Ammon's horn (tissue), 1 donor: ENCODE measurements at regions not wholly inside any gene's neighbourhood (a gene's known extent, or its start where the extent isn't known, plus 50 kb on each side); places are given as distances from the start of the nearest gene placed in this dataset.
A peak's percentile ranks its signal among the peaks of the same experiment; 100 is the strongest.

Experiments
- DNase-seq: peaks from one replicate; pipeline ENCODE4 v3.0.0-alpha.2; 2016; ENCODE audit warnings: low spot score

- DNase-seq = no peak
Measured at GRCh38 chr4:11596989-11597388, 168.3 kb upstream of the HS3ST1 start.

DNA sequence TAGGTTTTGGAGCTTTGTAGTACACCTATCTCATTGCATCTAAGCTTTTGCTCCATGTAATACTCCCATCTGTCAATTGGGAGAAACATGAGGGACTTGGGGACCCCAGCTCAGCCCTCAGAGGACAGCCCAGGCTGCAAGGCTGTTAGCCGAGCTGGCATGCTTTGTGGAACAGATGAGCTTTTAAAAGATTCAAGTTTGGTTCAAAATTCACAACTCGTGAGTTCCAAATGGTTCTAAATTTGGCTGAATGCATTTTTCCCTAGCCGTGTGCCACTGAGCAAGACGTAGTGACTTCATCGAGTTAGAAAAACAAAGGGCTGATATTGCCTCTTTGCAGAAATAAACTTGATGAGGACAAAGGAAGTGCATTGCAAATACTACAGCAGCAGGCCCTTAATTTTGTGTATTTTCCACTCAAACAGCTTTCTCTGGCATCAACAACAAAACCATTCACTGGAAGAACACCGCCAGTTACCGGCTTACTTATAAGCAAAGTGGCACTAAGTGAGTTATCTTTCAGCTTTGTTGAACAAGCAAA, 165.0 kb upstream of the HS3ST1 start:
- peak; percentile 20 for DNase-seq

- DNase-seq = no peak
Measured at GRCh38 chr4:11592276-11592675, 163.6 kb upstream of the HS3ST1 start.

- DNase-seq = no peak
Measured at GRCh38 chr4:11590132-11590531, 161.4 kb upstream of the HS3ST1 start.

- no peak for DNase-seq
Measured at GRCh38 chr4:11589676-11590075, 161.0 kb upstream of the HS3ST1 start.

- DNase-seq = no peak
Measured at GRCh38 chr4:11587797-11588196, 159.1 kb upstream of the HS3ST1 start.

- peak; percentile 33 for DNase-seq
Measured at GRCh38 chr4:11585506-11585905, 156.8 kb upstream of the HS3ST1 start.

DNA sequence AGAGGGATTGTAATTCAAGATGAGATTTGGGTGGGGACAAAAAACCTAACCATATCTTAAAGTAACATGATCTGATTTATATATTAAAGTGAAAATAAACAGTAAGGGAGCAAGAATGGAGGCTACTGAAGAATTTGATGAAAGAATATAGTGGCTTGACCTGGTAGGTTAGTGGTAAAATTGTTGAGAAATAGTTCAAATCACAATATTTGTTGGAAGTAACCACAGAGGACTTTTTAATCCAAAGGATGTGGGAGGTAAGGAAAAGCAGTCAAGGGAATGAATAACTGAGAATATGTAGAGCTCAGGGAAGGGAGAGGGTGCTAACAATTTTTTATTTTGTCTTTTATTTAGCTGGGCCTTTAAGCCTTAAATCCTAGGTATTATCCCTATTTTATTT, 139.8 kb upstream of the HS3ST1 start:
- no peak for DNase-seq

DNA sequence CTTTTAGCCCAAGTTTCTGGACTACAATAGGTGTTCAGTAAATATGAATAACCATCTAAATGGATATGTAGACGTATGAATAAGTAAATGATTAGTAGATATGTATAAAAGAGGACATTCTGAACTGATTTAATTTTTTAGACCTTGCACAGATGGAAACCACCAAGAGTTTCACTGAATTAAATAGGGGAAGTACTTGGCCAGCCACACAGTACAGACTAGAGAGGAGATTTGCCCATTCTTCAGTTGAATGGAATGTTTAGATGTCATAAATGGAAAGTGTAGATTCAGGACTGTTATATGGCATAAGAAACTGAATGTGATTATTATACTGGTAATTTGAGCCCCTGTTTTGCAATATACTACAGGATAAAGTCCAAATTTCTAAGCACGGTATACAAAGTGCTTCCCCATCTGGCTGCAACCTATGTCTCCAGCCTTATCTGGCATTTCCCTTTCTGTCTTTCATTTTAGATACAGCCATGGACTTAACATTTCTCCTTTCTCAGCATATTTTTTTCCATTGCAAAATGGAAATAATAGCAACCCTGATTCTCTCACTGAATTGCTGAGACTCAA, 137.8 kb upstream of the HS3ST1 start:
- no peak for DNase-seq

DNA sequence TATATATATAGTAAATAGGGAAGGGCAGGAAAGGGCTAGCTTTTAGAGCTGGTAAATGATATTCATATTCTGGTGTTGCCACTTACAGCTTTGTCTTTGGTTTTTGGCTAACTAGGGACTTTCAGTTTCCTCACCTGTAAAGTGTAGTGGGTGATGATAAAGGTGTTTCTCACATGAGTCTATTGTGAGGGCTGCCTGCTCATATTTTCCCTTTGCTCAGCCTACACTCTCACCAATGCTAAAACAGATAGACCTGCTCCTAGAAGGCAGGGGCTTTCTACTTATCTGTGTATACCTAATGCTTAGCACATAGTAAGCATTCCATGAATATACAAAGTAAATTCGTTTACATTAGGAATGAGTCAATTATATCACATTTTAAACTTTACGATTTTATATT, 137.2 kb upstream of the HS3ST1 start:
- DNase-seq = no peak

GRCh38 chr4:11565213-11565612, 136.5 kb upstream of the HS3ST1 start:
- DNase-seq = no peak

- DNase-seq = no peak
Measured at GRCh38 chr4:11564021-11564420, 135.3 kb upstream of the HS3ST1 start.

DNA sequence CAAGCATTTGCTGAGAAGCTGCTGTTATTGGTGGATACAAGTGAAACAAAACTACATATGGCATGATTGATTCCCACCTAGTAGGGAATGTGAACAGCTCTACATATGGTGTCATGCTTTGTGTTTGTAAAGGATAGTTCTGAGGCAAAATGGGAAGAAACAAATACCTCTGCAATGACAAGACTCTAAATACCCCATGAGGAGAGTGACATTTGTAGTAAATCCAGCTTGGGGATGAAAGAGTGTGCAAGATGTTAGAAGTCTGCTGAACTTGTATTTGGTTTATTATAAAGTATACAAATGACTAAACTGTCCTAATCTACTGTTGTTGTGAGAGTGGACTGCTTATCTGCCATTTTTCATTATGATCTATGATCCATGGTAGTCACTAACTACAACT, 120.8 kb upstream of the HS3ST1 start:
- DNase-seq = no peak

DNA sequence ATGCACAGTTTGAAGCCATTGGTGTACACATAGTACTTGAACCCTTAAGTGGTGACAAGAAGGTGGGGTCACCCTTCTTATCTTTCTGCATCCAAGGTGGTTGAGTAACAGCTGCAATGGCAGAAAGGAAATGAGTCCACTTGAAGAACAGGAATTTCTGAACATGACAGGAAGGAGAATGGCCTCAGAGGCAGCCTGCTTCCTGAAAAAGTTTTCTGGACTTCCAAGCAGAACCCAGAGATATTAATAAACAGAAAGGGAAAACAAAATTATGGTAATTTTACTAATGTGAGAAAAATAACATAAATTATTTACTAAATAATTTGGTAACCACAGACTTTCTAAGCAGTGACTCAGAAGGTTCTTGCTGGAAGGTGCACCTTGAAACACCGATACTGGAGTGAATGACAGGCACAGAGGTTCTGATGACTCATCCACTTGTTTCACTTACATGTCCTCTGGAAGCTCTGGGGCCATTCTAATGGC, 119.9 kb upstream of the HS3ST1 start:
- DNase-seq = no peak

DNA sequence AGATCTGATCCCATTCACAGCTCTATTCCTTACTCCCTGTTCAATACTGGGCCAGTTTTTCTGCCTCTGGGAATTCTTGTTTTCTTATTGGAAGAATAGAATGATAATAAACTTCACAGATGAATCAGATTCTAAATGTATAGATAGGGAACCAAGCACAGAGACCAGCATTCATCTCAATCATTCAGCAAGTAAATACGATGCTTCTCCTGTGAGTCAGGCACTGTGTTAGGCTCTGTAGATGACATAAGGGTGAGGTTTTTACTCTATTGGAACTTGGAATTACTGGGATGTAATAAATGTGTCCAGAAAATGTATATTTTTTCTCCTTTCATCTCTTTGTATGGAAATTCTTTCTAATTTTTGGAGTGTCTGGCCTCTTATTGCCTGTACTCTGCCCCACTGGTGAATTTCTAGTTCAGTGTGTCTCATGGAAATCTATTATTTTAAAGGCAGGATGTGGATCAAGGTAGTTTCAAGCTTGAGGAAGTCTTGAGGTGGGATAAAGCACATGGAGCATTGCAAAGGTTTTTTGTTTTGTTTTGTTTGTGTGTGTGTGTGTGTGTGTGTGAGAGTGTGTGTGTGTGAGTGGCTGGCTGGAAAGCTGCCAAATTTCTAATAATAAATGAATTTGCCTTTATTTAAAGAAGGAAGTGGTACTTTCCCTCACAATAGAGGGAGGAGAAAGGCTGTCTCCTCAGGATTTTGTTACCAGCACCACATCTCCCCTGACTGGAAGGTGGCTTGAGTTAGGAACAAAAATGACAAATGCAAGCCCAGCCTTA, 117.9 kb upstream of the HS3ST1 start:
- DNase-seq = no peak

DNA sequence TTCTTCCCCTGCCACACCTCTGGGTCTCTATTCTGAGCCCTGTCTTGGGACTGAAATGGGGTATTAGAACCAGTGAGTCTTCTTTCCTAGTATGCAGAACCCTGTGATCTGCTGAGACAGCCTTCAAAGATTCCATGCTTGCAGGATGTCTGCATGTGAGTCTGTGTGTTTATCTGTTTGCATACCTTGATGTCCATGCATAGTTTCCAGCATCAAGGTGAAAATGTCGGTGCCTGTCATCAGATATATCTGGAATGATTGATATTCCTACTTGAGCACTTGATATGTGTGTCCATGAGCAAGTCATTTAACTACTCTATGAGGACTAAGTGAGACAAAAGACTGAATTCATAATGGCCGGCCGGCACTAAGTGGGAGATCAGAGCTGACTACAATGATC, 117.0 kb upstream of the HS3ST1 start:
- no peak for DNase-seq

GRCh38 chr4:11544211-11544610, 115.5 kb upstream of the HS3ST1 start:
- no peak for DNase-seq

DNA sequence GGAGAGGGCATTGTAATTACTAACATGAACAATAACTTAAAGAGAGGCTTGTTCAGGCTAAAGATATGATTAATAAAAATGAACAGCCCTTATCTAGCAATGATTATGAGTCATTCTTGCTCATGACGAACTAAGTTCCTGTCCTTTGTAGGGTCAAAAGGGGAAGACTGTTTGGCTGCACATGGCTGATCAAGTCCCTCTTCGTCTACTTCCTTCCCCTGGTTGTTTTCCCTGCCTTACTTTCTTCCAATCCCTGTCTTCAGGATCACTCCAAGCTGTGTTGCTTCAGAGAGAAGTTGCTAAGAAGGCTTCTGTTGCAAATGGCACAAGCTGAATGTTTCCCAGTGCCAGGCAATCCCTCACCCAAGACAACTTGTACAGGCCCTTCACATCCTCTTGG, 115.0 kb upstream of the HS3ST1 start:
- no peak for DNase-seq

DNA sequence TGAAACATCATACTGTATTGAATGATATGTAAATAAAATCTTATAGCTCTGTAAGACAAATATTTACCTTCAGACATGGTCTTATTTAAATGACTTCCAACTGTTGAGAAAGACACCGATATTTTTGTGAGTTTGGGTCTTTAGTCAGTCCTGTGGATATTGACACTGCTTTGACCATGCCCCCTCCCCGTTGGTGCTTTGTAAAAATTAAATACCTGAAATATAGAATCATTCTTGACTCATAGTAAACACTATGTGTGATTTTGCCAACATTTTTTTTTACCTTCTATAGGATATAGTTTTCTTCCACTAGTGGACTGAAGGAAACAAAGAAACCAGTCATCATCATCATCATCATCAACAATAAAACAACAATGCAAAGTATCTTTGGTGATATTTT, 114.3 kb upstream of the HS3ST1 start:
- no peak for DNase-seq

- no peak for DNase-seq
Measured at GRCh38 chr4:11537846-11538245, 109.2 kb upstream of the HS3ST1 start.

DNA sequence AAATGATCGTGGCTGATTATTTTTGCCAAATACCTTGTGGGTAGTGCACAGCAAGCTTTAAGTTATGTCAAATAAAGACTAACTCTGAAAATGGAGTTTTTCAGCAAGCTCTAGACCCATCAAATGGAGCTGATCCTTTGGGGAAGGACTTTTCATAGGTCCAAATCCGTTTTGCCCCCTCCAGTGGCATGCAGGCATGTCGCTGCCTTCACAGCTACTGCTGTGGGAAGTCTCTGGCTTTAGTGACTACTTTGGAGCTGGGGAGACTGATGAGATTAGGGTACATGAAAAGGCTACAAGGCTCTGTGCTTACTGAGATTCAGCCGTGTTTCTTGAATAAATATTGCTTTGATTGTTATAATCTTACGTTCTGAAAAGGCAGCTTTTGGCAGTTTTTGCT, 106.6 kb upstream of the HS3ST1 start:
- DNase-seq = no peak

GRCh38 chr4:11534623-11535302, 106.1 kb upstream of the HS3ST1 start:
- DNase-seq = no peak

DNA sequence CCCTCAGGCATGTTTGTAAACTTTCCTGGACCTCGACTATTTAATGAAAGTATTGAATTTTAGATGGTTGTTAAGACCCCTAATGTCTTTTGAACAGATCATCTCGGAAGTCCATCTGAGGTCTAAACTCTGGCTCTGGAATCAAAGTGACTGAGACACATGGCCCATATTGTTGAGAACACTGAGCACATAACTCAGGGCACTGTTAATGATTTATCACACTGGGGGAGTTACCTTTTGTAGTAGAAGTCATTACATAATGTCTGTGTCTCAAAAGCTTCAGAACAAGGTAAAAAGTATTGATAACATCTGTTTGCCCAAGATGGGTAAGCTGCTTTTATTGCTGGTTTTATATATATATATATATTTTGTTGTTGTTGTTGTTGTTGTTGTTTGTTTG, 103.4 kb upstream of the HS3ST1 start:
- no peak for DNase-seq
